Gastrocnemius medialis (tissue), 4 donors: ENCODE measurements at regions not wholly inside any gene's neighbourhood (a gene's known extent, or its start where the extent isn't known, plus 50 kb on each side); places are given as distances from the start of the nearest gene placed in this dataset.

Experiments
- ATAC-seq, 2 donors: fragments of 150-250 bp; one replicate each; pipeline ENCODE4 v1.9.1; 2016
- DNase-seq, 2 donors: peaks; one replicate each; pipeline ENCODE4 v3.0.0-alpha.2; 2019
- H3K27ac ChIP-seq, 4 donors: fragments of 200-600 bp; sonication (generic); 1 replicate in 1 of 4; 2 replicates in 3 of 4; pipeline ENCODE4 v1.5.1; 2016 to 2018; ENCODE audit warnings: mild to moderate bottlenecking in 2 of 4, moderate library complexity in 1 of 4
- H3K27me3 ChIP-seq, 3 donors: fragments of 200-600 bp; sonication (generic) in 2 of 3; 1 replicate in 1 of 3; 2 replicates in 2 of 3; pipeline versions ENCODE4 v1.5.1 to v1.6.0; 2016 to 2019; ENCODE audit warnings: mild to moderate bottlenecking in 1 of 3, moderate library complexity in 1 of 3
- H3K36me3 ChIP-seq, 2 donors: fragments of 200-600 bp; sonication (generic) in 1 of 2; one replicate each; pipeline ENCODE4 v1.5.1; 2017 to 2018
- H3K4me1 ChIP-seq, 2 donors: fragments of 200-600 bp; sonication (generic) in 1 of 2; one replicate each; pipeline ENCODE4 v1.5.1; 2016 to 2017; ENCODE audit warnings: mild to moderate bottlenecking in 2 of 2
- H3K4me3 ChIP-seq, 4 donors: fragments of 200-600 bp; sonication (generic) in 3 of 4; 1 replicate in 1 of 4; 2 replicates in 3 of 4; pipeline ENCODE4 v1.5.1; 2016 to 2019; ENCODE audit warnings: mild to moderate bottlenecking in 2 of 4
- H3K9me3 ChIP-seq, 3 donors: fragments of 200-600 bp; sonication (generic) in 2 of 3; 1 replicate in 1 of 3; 2 replicates in 2 of 3; pipeline ENCODE4 v1.5.1; 2016 to 2019
- POLR2A ChIP-seq, 2 donors: fragments of 450-650 bp; IDR thresholded peaks; one replicate each; pipeline ENCODE4 v1.6.1; 2017; ENCODE audit warnings: antibody characterized with exemption in 2 of 2, mild to moderate bottlenecking in 2 of 2, moderate library complexity in 2 of 2
- in situ Hi-C, 4 donors: fragments of 200-750 bp; cut with MboI; loops; one replicate each; pipeline versions ENCODE4 v1.15.0 to v1.8.0; 2017; ENCODE audit warnings: low sequenced_read_pairs in 4 of 4
- intact Hi-C: fragments of 100-400 bp; cut with DNase I; formaldehyde crosslinking; loops from one replicate; pipeline ENCODE4 v1.15.1; 2023; ENCODE audit warnings: low total_unique reads
- TF ChIP-seq, protein P1 (sequence below), 5 experiments: fragments of 450-650 bp in 3 of 5; fragments of 200-600 bp in 2 of 5; sonication (generic) in 2 of 5; IDR thresholded peaks in 4 of 5; conservative IDR thresholded peaks in 1 of 5; 1 replicate in 4 of 5; 2 replicates in 1 of 5; pipeline ENCODE4 v1.5.1; 2016 to 2019; ENCODE audit warnings: antibody characterized with exemption in 5 of 5, mild to moderate bottlenecking in 3 of 5, moderate library complexity in 3 of 5

- in situ Hi-C loops (no loop called here), intact Hi-C loops (no loop called here)
- no peak for TF ChIP-seq POLR2A (IDR thresholded peaks at IDR 0.05)
- TF ChIP-seq, protein P1, sequence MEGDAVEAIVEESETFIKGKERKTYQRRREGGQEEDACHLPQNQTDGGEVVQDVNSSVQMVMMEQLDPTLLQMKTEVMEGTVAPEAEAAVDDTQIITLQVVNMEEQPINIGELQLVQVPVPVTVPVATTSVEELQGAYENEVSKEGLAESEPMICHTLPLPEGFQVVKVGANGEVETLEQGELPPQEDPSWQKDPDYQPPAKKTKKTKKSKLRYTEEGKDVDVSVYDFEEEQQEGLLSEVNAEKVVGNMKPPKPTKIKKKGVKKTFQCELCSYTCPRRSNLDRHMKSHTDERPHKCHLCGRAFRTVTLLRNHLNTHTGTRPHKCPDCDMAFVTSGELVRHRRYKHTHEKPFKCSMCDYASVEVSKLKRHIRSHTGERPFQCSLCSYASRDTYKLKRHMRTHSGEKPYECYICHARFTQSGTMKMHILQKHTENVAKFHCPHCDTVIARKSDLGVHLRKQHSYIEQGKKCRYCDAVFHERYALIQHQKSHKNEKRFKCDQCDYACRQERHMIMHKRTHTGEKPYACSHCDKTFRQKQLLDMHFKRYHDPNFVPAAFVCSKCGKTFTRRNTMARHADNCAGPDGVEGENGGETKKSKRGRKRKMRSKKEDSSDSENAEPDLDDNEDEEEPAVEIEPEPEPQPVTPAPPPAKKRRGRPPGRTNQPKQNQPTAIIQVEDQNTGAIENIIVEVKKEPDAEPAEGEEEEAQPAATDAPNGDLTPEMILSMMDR (IDR thresholded peaks at IDR 0.05 in 4 of 5, conservative IDR thresholded peaks at IDR 0.05 in 1 of 5): no peak
- DNase-seq: no peak
- Histone ChIP-seq H3K4me3 (no peak overlapping the region), H3K36me3 (no peaks in the 10 kb centered on the region), H3K4me1 (no peaks in the 10 kb centered on the region), H3K27me3 (peaks cover 0 to 5% (median 5%) of the 10 kb centered on the region in 3 donors), H3K9me3 (no peaks in the 10 kb centered on the region), H3K27ac (no peak overlapping the region)
- ATAC-seq: no peak
These were observed 88.5 kb upstream of the ALX4 start for GRCh38 chr11:44398266-44399030.

- Histone ChIP-seq H3K36me3 (no peaks in the 10 kb centered on the region), H3K4me3 (no peak overlapping the region), H3K27me3 (peaks cover 0 to 5% (median 5%) of the 10 kb centered on the region in 3 donors), H3K4me1 (no peaks in the 10 kb centered on the region), H3K27ac (no peak overlapping the region), H3K9me3 (no peaks in the 10 kb centered on the region)
- intact Hi-C loops: no loop called here
- DNase-seq (no peak), ATAC-seq (no peak)
- TF ChIP-seq, protein P1 (IDR thresholded peaks at IDR 0.05 in 4 of 5, conservative IDR thresholded peaks at IDR 0.05 in 1 of 5): no peak
- TF ChIP-seq POLR2A (IDR thresholded peaks at IDR 0.05): no peak
- in situ Hi-C loops: no loop called here
These were observed 90.0 kb upstream of the ALX4 start for GRCh38 chr11:44399968-44400367.

DNA sequence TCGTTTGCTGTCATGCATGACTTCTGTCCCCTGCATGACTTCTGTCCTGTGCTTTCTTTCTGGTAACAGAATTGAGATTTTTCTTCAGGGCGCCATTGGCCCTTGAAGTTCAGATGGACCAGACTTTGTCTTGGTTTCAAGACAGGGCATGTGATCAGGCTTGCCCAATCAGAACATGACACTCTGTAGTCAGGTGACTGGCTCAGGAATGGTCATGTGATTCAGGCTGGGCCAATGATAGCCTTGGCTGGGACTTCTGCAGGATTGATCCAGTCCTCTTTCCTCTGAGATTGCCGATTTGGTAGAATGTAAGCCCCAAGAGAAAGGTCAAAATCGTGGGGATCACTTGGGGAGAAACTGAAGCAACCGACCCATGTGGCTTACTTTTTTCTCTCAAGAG lies 90.5 kb upstream of the ALX4 start:
- DNase-seq (no peak), ATAC-seq (no peak)
- H3K27ac ChIP-seq: no peak overlapping the region
- no peaks in the 10 kb centered on the region for H3K4me1 ChIP-seq
- H3K4me3 ChIP-seq: no peak overlapping the region
- H3K36me3 ChIP-seq: no peaks in the 10 kb centered on the region
- in situ Hi-C loops: no loop called here
- H3K27me3 ChIP-seq: peaks cover 0 to 7% (median 5%) of the 10 kb centered on the region in 3 donors
- H3K9me3 ChIP-seq: no peaks in the 10 kb centered on the region
- TF ChIP-seq, protein P1 (IDR thresholded peaks at IDR 0.05 in 4 of 5, conservative IDR thresholded peaks at IDR 0.05 in 1 of 5): no peak
- no peak for TF ChIP-seq POLR2A (IDR thresholded peaks at IDR 0.05)
- intact Hi-C loops: no loop called here

DNA sequence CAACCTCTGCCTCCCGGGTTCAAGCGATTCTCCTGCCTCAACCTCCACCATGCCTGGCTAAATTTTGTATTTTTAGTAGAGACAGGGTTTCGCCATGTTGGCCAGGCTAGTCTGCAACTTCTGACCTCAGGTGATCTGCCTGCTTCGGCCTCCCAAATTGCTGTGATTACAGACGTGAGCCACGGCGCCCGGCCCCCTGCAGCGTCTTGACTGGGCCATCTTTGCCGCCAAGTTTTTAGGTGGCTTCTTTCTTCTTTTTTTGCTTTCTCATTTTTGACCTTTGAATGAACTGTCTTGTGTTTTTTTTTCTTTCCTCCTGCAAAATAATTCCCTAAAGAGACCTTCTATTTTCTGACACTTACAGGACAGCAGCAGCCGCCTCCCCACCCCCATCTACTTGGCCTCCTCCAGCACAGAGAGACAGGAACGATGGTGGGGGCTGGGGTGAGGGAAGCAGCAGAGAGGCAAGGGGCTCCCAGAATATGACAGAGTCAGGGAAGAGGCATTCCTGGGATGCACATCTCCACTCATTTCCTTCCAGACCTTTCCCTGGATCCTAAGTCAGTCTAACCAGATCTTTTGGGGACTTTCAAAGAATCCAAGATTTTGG lies 92.6 kb upstream of the ALX4 start:
- intact Hi-C loops: no loop called here
- Histone ChIP-seq H3K36me3 (no peaks in the 10 kb centered on the region), H3K9me3 (no peaks in the 10 kb centered on the region), H3K27me3 (peaks cover 0 to 9% (median 3%) of the 10 kb centered on the region in 3 donors), H3K27ac (no peak overlapping the region), H3K4me3 (no peak overlapping the region), H3K4me1 (no peaks in the 10 kb centered on the region)
- no peak for TF ChIP-seq POLR2A (IDR thresholded peaks at IDR 0.05)
- TF ChIP-seq, protein P1 (IDR thresholded peaks at IDR 0.05 in 4 of 5, conservative IDR thresholded peaks at IDR 0.05 in 1 of 5): no peak
- in situ Hi-C loops: no loop called here
- DNase-seq: no peak
- no peak for ATAC-seq
